ENCODE measurements at regions not wholly inside any gene's neighbourhood (a gene's known extent, or its start where the extent isn't known, plus 50 kb on each side); places are given as distances from the start of the nearest gene placed in this dataset.

DNA sequence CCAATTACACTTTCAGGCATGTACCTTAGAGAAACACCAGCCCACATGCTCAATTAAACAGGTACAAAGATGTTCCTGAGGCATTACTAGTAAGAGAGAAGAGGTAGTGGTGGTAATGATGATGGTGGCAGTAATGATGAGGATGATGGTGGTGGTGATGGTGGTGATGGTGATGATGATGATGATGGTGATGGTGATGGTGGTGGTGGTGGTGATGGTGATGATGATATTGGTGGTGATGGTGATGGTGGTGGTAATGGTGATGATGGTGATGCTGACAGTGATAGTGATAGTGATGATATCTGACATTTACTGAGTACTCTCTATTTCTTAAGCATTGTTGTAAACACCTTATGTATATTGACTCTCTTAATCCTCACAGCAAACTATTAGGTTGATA, 318.4 kb downstream of the NSG2 start:
- no peak overlapping the region for H3K4ac ChIP-seq (ENCODE audit: low read depth, low read length)
- H3K9ac ChIP-seq (ENCODE audit: low read length), result no peak overlapping the region
- H3K4me1 ChIP-seq (ENCODE audit: control insufficient read depth, low read depth, low read length), result no peaks in the 10 kb centered on the region
- H3K79me2 ChIP-seq (ENCODE audit: control insufficient read depth, insufficient read depth, low read length), result no peaks in the 10 kb centered on the region
- H2AK5ac ChIP-seq (ENCODE audit: low read length), result no peak overlapping the region
- no peak overlapping the region for H4K5ac ChIP-seq (ENCODE audit: low read length)
- H3K18ac ChIP-seq (ENCODE audit: low read length), result no peak overlapping the region
- no peak overlapping the region for H3K27ac ChIP-seq (ENCODE audit: low read depth, low read length)
- no peak overlapping the region for H2BK120ac ChIP-seq (ENCODE audit: low read depth, low read length)
- H3K27me3 ChIP-seq (ENCODE audit: insufficient read depth, low read length, poor library complexity), result no peaks in the 10 kb centered on the region
- no peak overlapping the region for H3K56ac ChIP-seq (ENCODE audit: low read length)
- no peak overlapping the region for H3K23ac ChIP-seq (ENCODE audit: low read length)
- H2BK5ac ChIP-seq (ENCODE audit: low read length), result no peak overlapping the region
- no peak for DNase-seq
- no peak overlapping the region for H2BK15ac ChIP-seq (replicated peaks; ENCODE audit: low read depth)
- H3K79me1 ChIP-seq (ENCODE audit: low read length), result no peaks in the 10 kb centered on the region
- no peak overlapping the region for H3K4me2 ChIP-seq (ENCODE audit: low read length)
- H3K36me3 ChIP-seq (ENCODE audit: control insufficient read depth, insufficient read depth, low read length), result no peaks in the 10 kb centered on the region
- H4K8ac ChIP-seq (ENCODE audit: low read depth, low read length), result no peak overlapping the region
- no peak overlapping the region for H3K4me3 ChIP-seq (ENCODE audit: low read length)

DNA sequence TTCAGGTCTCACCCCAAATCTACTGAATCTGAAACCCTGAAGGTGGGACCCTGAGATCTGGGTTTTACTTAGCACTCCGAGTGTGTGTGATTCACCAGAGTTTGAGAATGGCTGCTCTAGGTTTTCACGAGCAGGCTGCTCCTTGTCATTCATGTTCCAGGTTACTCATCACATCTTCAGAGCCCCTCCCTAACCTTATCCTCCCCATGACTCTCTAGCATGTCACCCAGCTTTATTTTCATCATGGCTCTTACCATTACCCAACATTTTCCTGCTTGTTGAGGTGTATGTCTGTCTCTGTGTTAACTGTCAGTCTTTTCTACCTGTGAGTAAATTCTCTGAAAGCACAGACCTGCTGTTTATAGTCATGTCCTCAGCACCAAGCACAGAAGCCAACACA, 319.2 kb downstream of the NSG2 start:
- Histone ChIP-seq H3K79me1 (ENCODE audit: low read length) (no peaks in the 10 kb centered on the region), H3K56ac (ENCODE audit: low read length) (no peak overlapping the region), H3K79me2 (ENCODE audit: control insufficient read depth, insufficient read depth, low read length) (no peaks in the 10 kb centered on the region), H3K18ac (ENCODE audit: low read length) (no peak overlapping the region), H2BK120ac (ENCODE audit: low read depth, low read length) (no peak overlapping the region), H2AK5ac (ENCODE audit: low read length) (no peak overlapping the region), H3K9ac (ENCODE audit: low read length) (no peak overlapping the region), H3K4me3 (ENCODE audit: low read length) (no peak overlapping the region), H3K36me3 (ENCODE audit: control insufficient read depth, insufficient read depth, low read length) (no peaks in the 10 kb centered on the region), H4K8ac (ENCODE audit: low read depth, low read length) (no peak overlapping the region), H3K27me3 (ENCODE audit: insufficient read depth, low read length, poor library complexity) (no peaks in the 10 kb centered on the region), H2BK15ac (replicated peaks; ENCODE audit: low read depth) (no peak overlapping the region), H3K4me2 (ENCODE audit: low read length) (no peak overlapping the region), H3K4ac (ENCODE audit: low read depth, low read length) (no peak overlapping the region), H4K5ac (ENCODE audit: low read length) (no peak overlapping the region), H2BK5ac (ENCODE audit: low read length) (no peak overlapping the region), H3K4me1 (ENCODE audit: control insufficient read depth, low read depth, low read length) (no peaks in the 10 kb centered on the region), H3K27ac (ENCODE audit: low read depth, low read length) (no peak overlapping the region), H3K23ac (ENCODE audit: low read length) (no peak overlapping the region)
- no peak for DNase-seq
- no CpG with 5 or more reads among the region's 2 CpGs for WGBS (ENCODE audit: extremely low coverage, insufficient coverage, low lambda C conversion rate)

DNA sequence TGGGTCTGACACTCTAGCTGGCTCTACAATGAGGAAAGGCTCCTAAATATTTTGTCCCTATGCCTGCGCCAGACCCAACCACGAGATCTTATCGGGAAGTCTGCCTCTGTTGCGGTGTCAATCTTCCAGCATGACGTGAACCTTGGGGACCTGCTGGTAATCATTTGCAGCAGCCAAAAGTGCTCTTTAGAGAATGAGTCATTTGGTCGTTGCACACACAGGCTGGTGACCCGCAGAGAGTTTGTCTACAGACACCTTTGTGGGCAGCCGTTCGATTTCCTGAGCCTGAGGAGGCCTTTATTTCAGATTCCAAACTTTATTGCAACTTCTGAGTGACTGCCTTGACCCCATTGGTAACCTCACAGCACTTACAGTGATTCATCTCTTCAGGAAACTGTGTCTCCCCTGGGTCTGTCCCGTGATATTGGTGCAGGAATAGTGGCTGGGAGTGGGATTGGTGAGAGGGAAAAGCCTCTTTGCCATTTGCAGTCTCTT, 326.1 kb downstream of the NSG2 start:
- Histone ChIP-seq H3K4me2 (ENCODE audit: low read length) (no peak overlapping the region), H4K5ac (ENCODE audit: low read length) (no peak overlapping the region), H3K4me3 (ENCODE audit: low read length) (no peak overlapping the region), H3K56ac (ENCODE audit: low read length) (no peak overlapping the region), H3K23ac (ENCODE audit: low read length) (no peak overlapping the region), H3K36me3 (ENCODE audit: control insufficient read depth, insufficient read depth, low read length) (no peaks in the 10 kb centered on the region), H2BK120ac (ENCODE audit: low read depth, low read length) (no peak overlapping the region), H4K8ac (ENCODE audit: low read depth, low read length) (no peak overlapping the region), H3K18ac (ENCODE audit: low read length) (no peak overlapping the region), H3K4me1 (ENCODE audit: control insufficient read depth, low read depth, low read length) (no peaks in the 10 kb centered on the region), H3K4ac (ENCODE audit: low read depth, low read length) (no peak overlapping the region), H3K79me2 (ENCODE audit: control insufficient read depth, insufficient read depth, low read length) (no peaks in the 10 kb centered on the region), H3K27me3 (ENCODE audit: insufficient read depth, low read length, poor library complexity) (no peaks in the 10 kb centered on the region), H3K9ac (ENCODE audit: low read length) (no peak overlapping the region), H3K79me1 (ENCODE audit: low read length) (no peaks in the 10 kb centered on the region), H2AK5ac (ENCODE audit: low read length) (no peak overlapping the region), H2BK15ac (replicated peaks; ENCODE audit: low read depth) (no peak overlapping the region), H3K27ac (ENCODE audit: low read depth, low read length) (no peak overlapping the region), H2BK5ac (ENCODE audit: low read length) (no peak overlapping the region)
- no peak for DNase-seq
- no CpG with 5 or more reads among the region's 10 CpGs for WGBS (ENCODE audit: extremely low coverage, insufficient coverage, low lambda C conversion rate)

GRCh38 chr5:174374206-174374605, 328.7 kb downstream of the NSG2 start:
- Histone ChIP-seq H3K79me1 (ENCODE audit: low read length) (no peaks in the 10 kb centered on the region), H3K36me3 (ENCODE audit: control insufficient read depth, insufficient read depth, low read length) (no peaks in the 10 kb centered on the region), H3K27me3 (ENCODE audit: insufficient read depth, low read length, poor library complexity) (no peaks in the 10 kb centered on the region), H3K56ac (ENCODE audit: low read length) (no peak overlapping the region), H4K8ac (ENCODE audit: low read depth, low read length) (no peak overlapping the region), H3K4me2 (ENCODE audit: low read length) (no peak overlapping the region), H3K4me1 (ENCODE audit: control insufficient read depth, low read depth, low read length) (no peaks in the 10 kb centered on the region), H2AK5ac (ENCODE audit: low read length) (no peak overlapping the region), H3K4ac (ENCODE audit: low read depth, low read length) (no peak overlapping the region), H2BK5ac (ENCODE audit: low read length) (no peak overlapping the region), H2BK120ac (ENCODE audit: low read depth, low read length) (no peak overlapping the region), H3K79me2 (ENCODE audit: control insufficient read depth, insufficient read depth, low read length) (no peaks in the 10 kb centered on the region), H3K18ac (ENCODE audit: low read length) (no peak overlapping the region), H3K27ac (ENCODE audit: low read depth, low read length) (no peak overlapping the region), H3K4me3 (ENCODE audit: low read length) (no peak overlapping the region), H3K23ac (ENCODE audit: low read length) (no peak overlapping the region), H3K9ac (ENCODE audit: low read length) (no peak overlapping the region), H4K5ac (ENCODE audit: low read length) (no peak overlapping the region), H2BK15ac (replicated peaks; ENCODE audit: low read depth) (no peak overlapping the region)
- no CpG with 5 or more reads among the region's 8 CpGs for WGBS (ENCODE audit: extremely low coverage, insufficient coverage, low lambda C conversion rate)
- DNase-seq, result no peak

DNA sequence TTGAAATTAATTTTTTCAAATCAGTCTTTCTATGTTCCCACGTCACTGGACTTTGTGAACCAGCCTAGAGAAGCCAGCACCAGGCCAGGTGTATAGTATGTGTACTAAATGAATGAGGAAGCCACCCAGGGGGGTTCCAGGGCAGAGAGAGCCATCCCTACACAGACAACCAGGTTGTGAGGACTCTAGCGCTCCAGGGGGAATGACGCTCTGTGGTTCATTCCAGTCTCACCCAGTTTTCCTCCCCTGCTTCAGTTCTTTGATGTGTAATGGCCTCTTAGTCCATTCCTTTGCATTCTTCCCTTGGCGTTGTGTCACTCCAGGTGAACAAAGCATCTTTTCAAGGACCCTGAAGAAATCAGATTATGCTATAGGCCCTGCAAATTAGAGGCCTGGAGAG, 330.6 kb downstream of the NSG2 start:
- Histone ChIP-seq H3K79me2 (ENCODE audit: control insufficient read depth, insufficient read depth, low read length) (no peaks in the 10 kb centered on the region), H3K79me1 (ENCODE audit: low read length) (no peaks in the 10 kb centered on the region), H2BK15ac (replicated peaks; ENCODE audit: low read depth) (no peak overlapping the region), H3K56ac (ENCODE audit: low read length) (no peak overlapping the region), H3K27me3 (ENCODE audit: insufficient read depth, low read length, poor library complexity) (no peaks in the 10 kb centered on the region), H3K36me3 (ENCODE audit: control insufficient read depth, insufficient read depth, low read length) (no peaks in the 10 kb centered on the region), H3K4me2 (ENCODE audit: low read length) (no peak overlapping the region), H3K27ac (ENCODE audit: low read depth, low read length) (no peak overlapping the region), H3K4me3 (ENCODE audit: low read length) (no peak overlapping the region), H2BK5ac (ENCODE audit: low read length) (no peak overlapping the region), H3K9ac (ENCODE audit: low read length) (no peak overlapping the region), H3K4ac (ENCODE audit: low read depth, low read length) (no peak overlapping the region), H3K18ac (ENCODE audit: low read length) (no peak overlapping the region), H4K5ac (ENCODE audit: low read length) (no peak overlapping the region), H3K23ac (ENCODE audit: low read length) (no peak overlapping the region), H2BK120ac (ENCODE audit: low read depth, low read length) (no peak overlapping the region), H4K8ac (ENCODE audit: low read depth, low read length) (no peak overlapping the region), H3K4me1 (ENCODE audit: control insufficient read depth, low read depth, low read length) (no peaks in the 10 kb centered on the region), H2AK5ac (ENCODE audit: low read length) (no peak overlapping the region)
- no peak for DNase-seq
- WGBS (ENCODE audit: extremely low coverage, insufficient coverage, low lambda C conversion rate), result no CpG with 5 or more reads among the region's 4 CpGs

DNA sequence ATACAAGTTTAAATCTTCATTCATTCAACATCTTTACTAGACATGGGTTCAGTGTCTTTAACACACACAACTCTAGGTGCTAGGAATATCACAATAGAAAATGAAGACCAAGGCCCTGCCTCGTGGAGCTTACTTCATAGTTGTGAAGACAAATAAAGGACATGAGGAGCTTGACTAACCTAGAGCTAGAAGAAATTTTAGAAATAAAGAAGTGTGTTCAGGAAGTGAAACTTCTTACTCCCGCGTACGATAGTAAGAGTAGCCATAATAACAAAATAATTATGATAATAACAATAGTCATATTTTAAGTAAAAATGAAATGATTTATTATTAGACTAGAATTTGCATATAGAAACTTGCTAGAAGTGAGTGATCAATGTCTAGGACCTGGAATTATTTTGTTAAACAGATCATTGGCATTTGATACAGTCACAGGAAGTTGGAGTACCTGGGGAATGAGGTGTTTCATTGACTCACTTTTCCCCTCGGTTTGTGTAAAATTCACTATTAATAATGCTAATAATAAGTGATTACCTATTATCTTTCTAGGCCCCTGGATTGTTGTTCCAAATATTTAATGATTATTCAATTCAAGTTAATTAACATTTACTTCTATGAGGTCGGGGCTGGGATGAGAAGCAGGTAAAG, 331.3 kb downstream of the NSG2 start:
- no peak overlapping the region for H3K23ac ChIP-seq (ENCODE audit: low read length)
- WGBS (ENCODE audit: extremely low coverage, insufficient coverage, low lambda C conversion rate), result no CpG with 5 or more reads among the region's 6 CpGs

More for the DNA sequence above, 331.3 kb downstream of the NSG2 start:
- no peak overlapping the region for H4K5ac ChIP-seq (ENCODE audit: low read length)
- no peaks in the 10 kb centered on the region for H3K79me1 ChIP-seq (ENCODE audit: low read length)
- H2BK5ac ChIP-seq (ENCODE audit: low read length), result no peak overlapping the region
- no peaks in the 10 kb centered on the region for H3K36me3 ChIP-seq (ENCODE audit: control insufficient read depth, insufficient read depth, low read length)
- H3K27me3 ChIP-seq (ENCODE audit: insufficient read depth, low read length, poor library complexity), result no peaks in the 10 kb centered on the region
- no peak for DNase-seq
- no peaks in the 10 kb centered on the region for H3K4me1 ChIP-seq (ENCODE audit: control insufficient read depth, low read depth, low read length)
- no peak overlapping the region for H2BK120ac ChIP-seq (ENCODE audit: low read depth, low read length)
- no peak overlapping the region for H3K4me2 ChIP-seq (ENCODE audit: low read length)
- no peaks in the 10 kb centered on the region for H3K79me2 ChIP-seq (ENCODE audit: control insufficient read depth, insufficient read depth, low read length)
- no peak overlapping the region for H3K18ac ChIP-seq (ENCODE audit: low read length)
- no peak overlapping the region for H3K56ac ChIP-seq (ENCODE audit: low read length)
- no peak overlapping the region for H2AK5ac ChIP-seq (ENCODE audit: low read length)
- H4K8ac ChIP-seq (ENCODE audit: low read depth, low read length), result no peak overlapping the region
- H3K27ac ChIP-seq (ENCODE audit: low read depth, low read length), result no peak overlapping the region
- no peak overlapping the region for H2BK15ac ChIP-seq (replicated peaks; ENCODE audit: low read depth)
- H3K4ac ChIP-seq (ENCODE audit: low read depth, low read length), result no peak overlapping the region
- no peak overlapping the region for H3K4me3 ChIP-seq (ENCODE audit: low read length)
- no peak overlapping the region for H3K9ac ChIP-seq (ENCODE audit: low read length)
